GM19395 (cell line): ENCODE measurements at regions not wholly inside any gene's neighbourhood (a gene's known extent, or its start where the extent isn't known, plus 50 kb on each side); places are given as distances from the start of the nearest gene placed in this dataset.

Experiments
- ATAC-seq: cut with Tn5 transposase; IDR thresholded peaks from one replicate; pipeline ENCODE4 v1.9.1; 2021; ENCODE audit warnings: mild to moderate bottlenecking, moderate library complexity; ENCODE audit not compliant: unreplicated experiment

DNA sequence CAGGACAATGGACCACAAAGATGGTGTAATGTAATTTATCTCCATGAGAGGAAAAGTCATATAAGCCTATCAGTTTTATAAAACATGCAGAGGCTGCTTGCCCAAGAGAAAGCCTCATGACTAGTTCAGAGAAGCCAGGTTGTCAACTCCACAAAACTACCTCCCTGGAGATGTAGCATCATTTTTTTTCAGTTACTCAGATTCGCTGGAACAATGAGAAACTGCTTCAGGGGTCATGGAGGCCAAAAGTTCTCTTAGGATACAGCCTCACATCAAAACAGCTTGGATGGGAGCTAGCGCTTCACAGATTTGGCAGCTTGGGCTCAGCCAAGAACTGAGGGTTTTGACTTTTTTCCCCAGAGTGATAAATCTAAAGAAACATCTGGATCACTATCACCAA is 263.5 kb downstream of the INSIG2 start:
- no peak for ATAC-seq

DNA sequence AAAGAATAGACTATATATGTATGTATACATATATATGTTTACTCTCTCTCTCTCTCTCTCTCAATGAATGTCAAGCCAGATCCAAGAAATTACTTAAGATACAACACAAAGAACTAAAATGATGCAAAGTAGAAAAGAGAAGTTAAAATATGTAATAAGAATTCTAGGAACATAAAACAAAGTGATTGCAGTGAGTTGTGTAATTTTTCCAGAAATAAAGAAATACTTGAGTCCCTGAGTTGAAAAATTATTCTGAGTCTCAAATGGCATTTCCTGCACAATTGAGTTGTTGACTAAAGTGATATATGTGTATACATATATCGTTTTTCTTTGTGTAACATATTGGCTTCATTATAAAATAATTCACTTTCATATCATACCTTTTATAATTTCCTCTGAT is 262.4 kb downstream of the INSIG2 start:
- ATAC-seq = no peak

DNA sequence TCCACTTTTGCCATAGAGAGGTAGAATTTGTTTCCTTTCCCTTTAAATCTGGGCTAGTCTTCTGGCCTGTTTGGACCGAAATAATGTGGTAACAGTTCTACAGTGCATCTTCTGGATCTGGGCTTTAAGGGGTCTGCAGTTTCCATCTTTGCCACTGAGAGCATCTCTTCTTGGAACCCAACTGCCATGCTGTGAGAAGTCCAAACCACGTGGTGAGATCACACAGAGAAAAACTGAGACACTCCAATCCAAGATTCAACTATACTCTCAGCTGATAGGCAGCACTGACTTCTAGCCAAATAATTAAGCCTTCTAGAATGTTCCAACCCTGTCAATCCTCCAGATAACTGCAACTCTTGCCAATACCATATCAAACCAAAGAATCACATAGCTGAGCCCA is 261.1 kb downstream of the INSIG2 start:
- no peak for ATAC-seq

DNA sequence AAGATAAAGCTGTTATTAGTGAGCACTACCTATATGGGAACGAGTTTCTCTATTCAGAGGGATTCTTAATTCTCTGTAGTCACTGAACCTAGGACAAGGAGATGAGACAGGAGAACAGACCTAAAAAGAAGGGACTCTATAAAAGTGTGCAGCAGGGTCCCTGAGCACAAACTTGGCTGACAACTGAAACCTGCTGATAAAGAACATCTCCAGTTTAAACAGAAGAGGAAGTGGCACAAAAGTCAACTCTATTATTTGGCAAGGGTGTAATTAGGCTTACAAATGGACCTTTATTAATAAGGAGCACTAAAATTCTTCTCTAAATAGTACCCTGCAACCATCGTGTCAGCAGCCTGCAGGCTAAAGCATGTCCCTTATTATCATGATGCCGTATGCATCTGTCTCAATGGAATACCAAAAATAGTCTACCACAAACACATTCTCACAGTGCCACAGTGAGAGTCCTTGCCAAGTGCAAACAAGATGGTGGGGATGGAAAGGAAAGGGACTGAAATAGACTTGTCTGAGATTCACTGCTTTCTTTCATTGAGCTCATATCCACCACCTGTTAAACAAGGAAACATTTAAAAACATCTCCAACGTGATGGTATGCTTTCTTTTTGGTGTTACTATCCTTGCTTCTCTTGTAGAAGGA is 260.2 kb downstream of the INSIG2 start:
- no peak for ATAC-seq

DNA sequence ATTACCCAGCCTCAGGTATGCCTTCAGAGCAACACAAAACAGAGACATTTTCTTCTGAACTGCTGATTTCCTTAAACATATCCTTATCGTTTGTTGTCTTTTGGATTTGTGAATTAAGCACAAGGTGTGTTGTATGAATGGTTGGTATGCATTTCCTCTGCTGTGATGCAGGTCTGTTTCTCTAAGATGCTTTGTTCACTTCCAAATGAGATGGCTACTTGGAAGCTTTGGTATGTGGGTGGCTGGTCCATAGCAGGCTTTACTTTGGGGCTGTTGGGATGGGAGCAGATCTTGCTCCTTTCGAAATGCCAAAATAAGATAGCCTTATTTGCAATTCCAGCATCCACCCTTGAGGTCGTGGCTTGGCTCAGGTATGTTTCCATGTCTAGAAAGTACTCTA is 257.2 kb downstream of the INSIG2 start:
- ATAC-seq = no peak

DNA sequence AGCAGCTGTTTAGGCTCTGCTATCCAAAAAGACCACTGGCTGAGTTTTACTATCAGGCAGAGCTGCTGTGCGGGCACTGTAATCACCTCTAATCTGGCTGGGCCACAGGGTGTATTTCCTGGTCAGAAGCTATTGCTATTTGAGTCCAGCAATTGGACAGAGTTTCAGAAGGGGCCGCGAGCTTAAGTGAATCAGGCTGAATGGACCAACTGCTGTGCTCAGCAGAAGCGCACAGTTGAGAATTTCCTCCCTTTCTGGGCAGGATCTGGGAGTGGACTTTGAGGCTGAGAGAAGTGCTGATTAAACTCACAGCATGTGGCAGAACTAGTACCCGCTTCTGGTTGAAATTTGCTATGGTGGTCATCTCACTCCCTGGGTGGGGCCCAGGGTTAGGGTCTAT is 251.8 kb downstream of the INSIG2 start:
- ATAC-seq = no peak

DNA sequence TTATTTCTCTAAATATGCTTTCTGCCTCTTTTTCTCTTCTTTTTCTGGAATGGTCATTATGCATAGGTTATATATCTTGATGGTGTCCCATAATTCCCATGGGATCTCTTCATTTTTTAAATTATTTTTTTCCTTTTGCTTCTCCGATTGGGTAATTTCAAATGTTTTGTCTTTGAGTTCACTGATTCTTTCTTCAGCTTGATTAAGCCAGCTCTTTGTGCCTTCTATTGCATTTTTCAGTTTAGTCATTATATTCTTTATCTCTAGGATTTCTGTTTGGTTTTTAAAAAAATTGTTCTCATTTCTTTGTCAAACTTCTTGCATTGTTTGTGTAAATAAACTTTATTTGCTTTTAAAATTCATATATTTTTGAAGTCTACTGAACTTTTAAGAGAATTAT is 251.1 kb downstream of the INSIG2 start:
- no peak for ATAC-seq

DNA sequence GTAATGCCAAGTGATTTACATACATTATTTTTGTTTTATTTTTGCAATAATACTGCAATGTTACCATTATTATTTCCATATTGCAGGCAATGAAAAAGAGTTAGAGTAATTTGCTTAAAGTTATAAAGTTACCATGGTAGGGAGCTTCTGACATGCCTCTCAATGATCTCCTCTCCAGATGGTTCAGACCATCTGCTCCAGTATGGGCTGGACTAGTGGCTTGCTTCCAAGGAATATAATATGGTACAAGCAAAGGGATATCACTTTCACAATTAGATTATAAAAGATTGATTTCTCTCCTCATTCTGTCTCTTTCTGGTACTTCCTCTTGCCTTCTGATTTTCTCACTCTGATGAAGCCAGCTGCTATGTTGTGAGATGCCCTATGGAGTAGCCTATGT is 245.4 kb downstream of the INSIG2 start:
- no peak for ATAC-seq

DNA sequence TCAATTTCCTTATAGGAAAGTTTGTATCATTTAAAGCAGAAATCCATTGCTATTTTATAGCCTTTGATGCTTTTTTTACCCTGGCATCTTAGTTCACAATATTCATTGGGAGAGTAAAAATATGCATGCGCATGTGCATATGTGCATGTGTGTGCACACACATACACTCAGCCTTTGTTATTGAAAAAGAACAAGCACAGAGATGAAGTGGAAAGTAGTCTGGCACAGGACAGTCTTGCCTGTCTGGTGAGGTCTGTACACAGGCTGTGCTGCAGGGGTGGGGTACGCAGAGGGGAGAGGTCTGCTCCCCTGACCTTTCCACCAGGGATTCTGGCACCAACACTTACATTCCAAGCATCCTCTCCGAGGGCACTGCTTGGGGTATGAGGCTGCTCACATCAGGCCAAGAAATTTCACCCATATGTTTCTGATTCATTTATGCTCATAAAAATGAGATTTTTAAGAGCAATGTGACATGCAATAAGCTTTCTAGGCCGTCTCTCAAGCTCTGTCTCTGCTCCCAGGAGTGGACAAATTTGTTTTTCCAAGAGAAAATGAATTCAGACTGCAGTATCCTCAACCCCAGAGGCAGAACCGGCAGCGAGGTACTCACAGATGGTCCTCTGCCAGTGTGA is 237.2 kb downstream of the INSIG2 start:
- ATAC-seq = no peak

DNA sequence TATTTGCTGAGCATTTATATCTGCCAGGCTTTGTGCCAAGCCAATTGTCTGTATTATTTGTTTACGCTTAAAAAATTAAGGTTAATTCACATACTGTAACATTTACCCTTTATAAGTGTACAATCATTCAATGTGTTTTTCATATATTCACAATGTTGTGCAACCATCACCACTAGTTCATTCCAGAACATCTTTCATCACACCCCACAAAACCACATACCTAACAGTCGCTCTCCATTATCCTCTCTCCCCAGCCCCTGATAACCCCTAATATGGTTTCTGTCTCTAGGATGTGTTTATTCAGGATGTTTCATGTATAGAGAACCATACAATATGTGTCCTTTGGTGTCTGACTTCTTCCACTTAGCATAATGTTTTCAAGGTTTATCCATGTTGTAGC is 234.1 kb downstream of the INSIG2 start:
- ATAC-seq = no peak

DNA sequence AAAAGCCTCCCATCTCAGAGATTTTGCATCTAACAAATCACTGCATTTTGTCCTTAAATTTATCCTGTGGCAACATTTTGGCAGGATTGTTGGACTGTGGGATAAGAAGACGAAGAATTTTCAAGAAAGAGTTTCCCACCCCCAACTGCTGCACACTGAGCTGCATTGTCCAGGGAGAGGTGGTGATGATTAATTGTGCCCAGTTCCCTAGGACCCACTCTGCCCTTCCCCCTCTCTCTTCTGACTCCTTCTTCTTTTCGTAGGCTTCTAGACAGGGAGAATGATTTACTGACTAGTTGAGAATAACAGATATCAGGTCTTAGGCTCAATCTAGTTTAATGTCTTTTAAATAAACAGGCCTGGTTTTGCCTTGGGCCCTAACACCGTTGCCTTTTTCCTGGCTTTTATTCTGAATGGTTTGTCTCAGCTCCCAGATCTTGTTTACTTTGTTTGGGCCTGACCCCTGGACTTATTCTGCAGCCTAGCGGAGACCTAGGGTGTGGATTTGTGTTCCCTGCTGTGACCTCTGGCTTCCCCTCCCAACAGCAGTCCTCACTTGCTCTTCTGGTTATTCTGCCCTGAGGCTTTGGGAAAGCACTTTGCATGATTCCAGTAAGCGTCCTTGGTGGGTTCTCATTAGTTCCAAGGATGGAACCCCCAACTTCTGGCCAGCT is 233.3 kb downstream of the INSIG2 start:
- ATAC-seq = no peak

DNA sequence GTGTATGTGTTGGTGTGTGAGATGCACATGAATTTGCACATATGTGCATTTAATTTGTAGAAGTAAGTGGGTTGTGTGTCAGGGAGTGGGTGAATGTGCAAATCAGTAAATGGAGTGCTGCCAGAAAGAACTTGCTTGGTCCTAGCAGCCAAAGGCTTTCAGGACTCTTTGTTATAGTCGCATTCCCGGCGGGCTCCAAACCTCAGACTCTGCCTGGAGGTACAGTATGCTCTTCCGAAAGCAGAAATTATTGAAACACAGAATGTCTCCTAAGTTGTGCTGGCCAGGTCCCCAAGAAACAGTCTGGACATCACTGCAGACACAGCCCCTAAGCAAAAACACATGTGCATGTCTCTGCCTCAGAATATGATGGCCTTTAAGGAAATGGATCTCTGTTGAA is 232.4 kb downstream of the INSIG2 start:
- no peak for ATAC-seq

DNA sequence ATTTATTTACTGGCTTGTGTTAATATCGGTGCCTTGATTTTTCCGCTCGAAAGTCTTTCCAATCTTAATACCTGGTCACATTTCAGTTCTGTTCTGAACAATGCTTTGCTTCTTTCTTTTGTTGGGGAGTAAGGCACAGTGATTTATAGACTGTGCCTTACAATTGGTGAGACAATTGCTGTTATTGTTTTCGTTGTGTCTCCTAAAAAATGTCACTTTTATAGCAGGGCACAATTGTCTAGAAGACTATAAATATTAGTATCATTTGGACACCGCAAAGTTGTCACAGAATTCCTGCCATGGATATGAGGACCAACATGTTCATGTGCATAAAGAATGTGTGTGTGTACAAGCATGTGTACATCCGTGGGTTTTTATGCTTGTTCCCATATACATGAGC is 231.9 kb downstream of the INSIG2 start:
- no peak for ATAC-seq

DNA sequence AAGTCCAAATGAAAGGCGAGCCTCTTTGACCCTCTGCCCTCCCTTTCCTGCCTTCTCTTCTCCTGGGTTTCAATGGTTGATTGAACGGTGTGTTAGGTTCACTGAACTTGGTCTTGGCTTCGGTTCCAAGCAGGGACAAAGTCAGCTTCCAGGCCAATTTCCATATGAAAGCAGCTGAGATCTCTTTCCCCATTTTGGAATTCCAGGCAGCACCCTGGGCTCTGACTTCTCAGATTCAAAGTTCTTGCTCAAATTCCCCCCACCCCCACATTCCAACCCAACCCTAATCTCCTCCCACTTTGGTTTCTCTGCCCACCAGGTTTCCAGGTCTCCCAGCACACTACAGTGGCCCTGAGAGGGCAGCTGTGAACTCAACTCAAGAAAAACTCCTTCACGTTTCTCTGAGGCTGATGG is 231.0 kb downstream of the INSIG2 start:
- no peak for ATAC-seq

DNA sequence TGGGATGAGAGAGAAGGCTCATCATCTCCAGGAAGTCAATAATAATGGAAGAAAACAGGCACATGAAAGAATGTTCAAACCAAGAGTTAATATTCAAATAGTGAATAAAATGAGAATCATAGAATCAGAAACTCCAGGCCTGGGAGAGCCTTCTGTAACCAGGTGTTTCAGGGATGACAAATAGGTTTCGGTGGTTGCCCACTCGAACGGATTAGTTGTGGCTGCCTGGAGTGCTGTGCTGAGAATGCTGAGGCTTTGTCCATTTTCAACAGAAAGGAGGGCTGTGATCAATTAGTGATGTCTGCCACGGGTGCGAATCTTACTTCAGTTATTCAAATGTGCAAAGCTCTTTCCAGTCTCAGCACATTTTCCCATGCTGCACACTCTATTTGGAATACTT is 227.3 kb downstream of the INSIG2 start:
- ATAC-seq = no peak

DNA sequence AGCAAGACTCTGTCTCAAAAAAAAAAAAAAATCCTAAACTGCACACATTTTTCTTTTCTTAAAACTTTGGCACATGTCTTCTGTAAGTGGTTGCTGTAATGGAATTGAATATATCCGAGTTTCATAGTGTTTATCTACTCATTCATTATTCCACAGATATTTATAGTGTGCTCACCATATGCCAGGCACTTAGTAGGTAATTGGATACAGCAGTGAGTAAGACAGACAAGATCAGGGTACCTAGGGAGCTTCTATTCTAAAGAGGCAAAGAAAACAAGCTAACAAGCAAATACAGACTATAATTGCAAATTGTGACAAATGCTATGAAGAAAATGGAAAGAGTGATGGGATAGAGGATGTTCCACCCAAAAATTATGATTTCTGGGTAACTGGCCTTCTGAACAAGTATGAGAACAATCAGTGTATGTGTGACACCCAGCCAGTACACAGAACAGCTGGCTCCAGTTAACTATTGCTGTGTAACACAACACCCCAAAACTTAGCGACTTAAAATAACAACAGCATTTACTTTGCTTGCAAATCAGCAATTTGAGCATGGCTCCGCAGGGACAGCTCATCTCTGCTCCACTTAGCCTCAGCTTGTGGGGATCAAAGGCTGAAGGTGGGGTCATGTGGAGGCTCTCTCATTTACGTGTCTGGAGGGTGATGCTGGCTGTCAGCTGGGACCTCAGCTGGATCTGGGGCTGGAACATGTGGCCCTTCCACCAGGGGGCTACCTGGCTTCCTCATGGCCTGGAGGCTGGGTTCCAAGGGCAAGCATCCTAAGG is 224.9 kb downstream of the INSIG2 start:
- ATAC-seq = no peak

DNA sequence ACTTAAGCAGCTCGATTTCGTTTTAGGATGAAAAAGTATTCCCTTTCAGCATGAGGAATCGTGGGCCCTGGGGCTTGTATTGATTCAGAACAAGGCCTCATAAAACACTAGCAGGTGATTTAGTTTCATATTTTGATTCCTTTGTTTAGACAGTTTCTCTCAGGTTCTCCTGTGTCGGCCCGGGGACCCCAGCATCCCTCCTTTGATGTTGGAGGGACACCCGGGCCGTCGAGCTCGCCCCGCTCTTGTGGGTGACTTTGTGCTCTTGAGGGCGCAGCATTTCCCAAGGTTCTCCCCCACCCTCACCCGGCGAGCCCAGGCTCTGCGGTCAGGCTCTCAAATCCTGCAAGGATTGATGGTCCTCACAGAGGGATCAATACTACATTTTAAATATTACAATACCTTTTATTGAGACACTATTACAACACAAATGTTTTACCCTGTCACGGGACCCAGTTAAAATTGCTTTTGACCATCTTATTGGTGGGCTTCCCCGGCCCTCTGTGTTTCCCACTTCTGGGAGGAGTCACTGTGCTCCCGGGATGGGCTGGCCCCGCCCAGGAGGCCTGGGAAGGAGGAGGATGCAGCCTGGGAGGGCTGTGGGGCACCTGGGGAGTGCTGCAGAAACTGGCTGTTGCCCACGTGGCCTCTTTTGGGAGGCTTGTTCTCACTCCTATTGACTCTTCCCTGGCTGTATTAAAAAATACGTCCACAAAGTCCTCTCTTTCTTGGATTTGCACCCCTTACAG is 222.6 kb downstream of the INSIG2 start:
- no peak for ATAC-seq

DNA sequence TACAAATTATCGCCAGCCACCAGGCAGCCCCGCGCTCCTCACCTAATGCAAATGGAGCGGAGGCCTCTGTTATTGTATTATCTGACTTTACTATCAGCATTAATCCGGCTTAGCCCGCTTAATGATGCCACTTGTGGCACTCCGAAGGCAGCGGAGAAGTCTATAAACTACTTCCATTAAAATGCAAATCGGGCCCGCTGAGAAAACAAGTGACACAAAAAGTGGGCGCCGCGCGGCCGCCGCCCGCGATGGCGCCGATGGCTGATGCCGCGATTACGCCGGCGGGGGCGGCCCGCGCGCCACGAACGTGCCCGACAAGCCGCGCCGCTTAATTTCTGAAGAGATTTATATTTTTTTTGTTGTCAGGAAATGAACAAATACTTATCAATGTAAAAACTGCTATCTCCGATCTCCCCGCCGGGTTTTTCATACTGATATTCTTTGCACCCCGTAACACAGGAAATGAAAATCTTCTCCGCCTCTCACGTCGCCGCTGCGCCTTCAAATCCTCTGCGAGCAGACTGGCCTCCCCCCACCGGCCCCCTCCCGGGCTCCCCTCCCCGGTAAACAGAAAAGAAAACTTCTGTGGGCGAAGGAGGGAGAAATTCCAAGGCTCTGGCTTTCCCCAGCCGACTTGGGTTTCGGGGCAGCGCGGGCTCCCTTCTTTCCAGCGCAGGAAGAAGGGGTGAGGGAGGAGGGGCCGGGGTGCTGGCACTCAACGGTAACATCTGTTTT is 221.8 kb downstream of the INSIG2 start:
- peak; percentile 80 for ATAC-seq

DNA sequence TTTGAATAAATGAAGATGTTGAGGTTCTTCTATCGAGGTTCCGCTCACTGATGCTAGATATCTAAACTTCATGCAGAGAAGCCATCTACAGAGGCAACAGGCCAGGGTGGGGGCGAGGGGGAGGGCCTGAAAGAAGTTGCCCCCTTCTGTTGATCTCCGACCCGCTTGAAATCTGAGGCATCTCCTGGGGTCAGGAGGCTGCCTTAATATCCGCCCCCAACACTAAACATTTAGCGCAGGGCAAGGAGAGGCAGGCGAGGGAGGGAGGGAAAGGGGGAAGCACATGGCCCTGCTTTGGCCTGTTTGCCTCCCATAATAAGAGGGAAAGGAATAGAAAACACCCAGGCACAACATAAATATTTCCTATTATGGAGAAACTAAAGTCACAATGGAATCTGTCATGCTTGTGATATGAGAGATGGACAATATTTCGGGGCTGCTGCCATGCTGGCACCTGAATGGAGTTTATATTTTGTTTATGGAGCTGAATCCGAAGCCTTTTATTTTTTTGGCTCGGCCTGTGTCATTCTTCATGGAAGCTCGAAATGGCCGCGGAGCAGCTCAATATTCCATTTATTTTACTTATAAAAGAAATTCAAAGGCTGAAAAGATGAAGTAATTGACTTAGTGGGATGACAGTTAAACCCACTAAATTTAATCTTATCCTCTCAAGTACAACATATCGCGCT is 221.1 kb downstream of the INSIG2 start:
- ATAC-seq = no peak

DNA sequence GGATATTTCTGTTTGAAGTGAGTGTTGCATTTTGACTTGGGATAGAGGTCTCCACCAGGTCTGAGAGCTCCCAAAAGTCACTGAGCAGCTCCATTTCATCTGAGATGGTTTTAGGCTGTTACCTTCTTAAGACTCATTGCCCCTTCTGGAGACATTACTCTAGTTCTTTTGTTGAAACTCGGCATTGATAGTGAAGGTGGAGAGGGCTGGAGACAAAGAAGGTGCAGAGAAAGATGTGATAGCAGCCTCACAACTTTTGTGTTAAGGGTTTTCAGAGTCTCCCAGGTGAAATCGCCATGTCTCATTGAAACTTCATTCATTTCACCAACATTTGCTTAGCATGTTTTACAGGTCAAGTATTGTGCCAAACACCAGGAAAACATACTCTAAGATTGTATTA is 219.6 kb downstream of the INSIG2 start:
- no peak for ATAC-seq
